ENCODE measurements at regions not wholly inside any gene's neighbourhood (a gene's known extent, or its start where the extent isn't known, plus 50 kb on each side); places are given as distances from the start of the nearest gene placed in this dataset.

DNA sequence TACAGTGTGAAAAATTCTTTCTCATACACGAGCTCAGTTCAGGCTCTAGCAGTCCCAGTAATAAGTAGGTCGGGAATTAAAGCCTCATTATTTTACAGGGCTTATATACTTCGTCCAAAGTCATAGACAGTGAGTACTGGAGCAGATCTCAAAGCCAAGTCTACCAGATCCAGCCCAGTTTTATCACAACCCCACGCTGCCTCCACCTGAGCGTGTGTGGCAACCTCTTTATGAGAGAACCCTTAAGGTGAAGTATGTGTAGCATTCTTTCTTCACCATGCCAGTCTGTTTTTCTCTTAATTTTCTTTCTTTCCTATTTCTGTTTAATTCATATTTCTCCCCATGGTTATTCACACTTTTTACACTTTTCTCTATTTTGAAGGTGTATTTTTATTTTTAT is 574.6 kb upstream of the ARPP21 start:
- ATAC-seq (no peak), DNase-seq (no peak)
- Histone ChIP-seq H3K4me3 (ENCODE audit: low read length) (no peak overlapping the region), H3K9me3 (ENCODE audit: control insufficient read depth in 2 of 3, low read length in 3 of 3) (no peaks in the 10 kb centered on the region), H3K27me3 (ENCODE audit: control insufficient read depth in 2 of 2, insufficient read depth in 2 of 2, low read length in 2 of 2) (no peaks in the 10 kb centered on the region), H3K4me1 (ENCODE audit: control insufficient read depth in 2 of 2, insufficient read depth in 2 of 2, low read length in 2 of 2) (no peaks in the 10 kb centered on the region), H3K36me3 (ENCODE audit: control insufficient read depth in 2 of 3, insufficient read depth in 3 of 3, low read length in 3 of 3) (no peaks in the 10 kb centered on the region), H3K27ac (ENCODE audit: low read depth, low read length) (no peak overlapping the region)
- Mint-ChIP-seq H3K4me1 (no peaks in the 10 kb centered on the region), H3K9me3 (peaks cover 0 to 5% (median 0%) of the 10 kb centered on the region in 11 donors), H3K27me3 (no peaks in the 10 kb centered on the region), H3K27ac (no peak overlapping the region), H3K4me3 (no peak overlapping the region), H3K36me3 (no peaks in the 10 kb centered on the region)
- POLR2A ChIA-PET, result no interaction called here
- CTCF ChIA-PET, result no interaction called here
- intact Hi-C loops (cut with micrococcal nuclease), result no loop called here

- no peak overlapping the region for H3K4me3 ChIP-seq (ENCODE audit: low read length)
- POLR2A ChIA-PET, result no interaction called here
- no peaks in the 10 kb centered on the region for H3K36me3 Mint-ChIP-seq
- H3K27me3 Mint-ChIP-seq, result no peaks in the 10 kb centered on the region
- H3K4me3 Mint-ChIP-seq, result no peak overlapping the region
- no peaks in the 10 kb centered on the region for H3K27me3 ChIP-seq (ENCODE audit: control insufficient read depth in 2 of 2, insufficient read depth in 2 of 2, low read length in 2 of 2)
- H3K27ac Mint-ChIP-seq, result no peak overlapping the region
- no peaks in the 10 kb centered on the region for H3K9me3 ChIP-seq (ENCODE audit: control insufficient read depth in 2 of 3, low read length in 3 of 3)
- ATAC-seq (no peak), DNase-seq (no peak)
- H3K36me3 ChIP-seq (ENCODE audit: control insufficient read depth in 2 of 3, insufficient read depth in 3 of 3, low read length in 3 of 3), result no peaks in the 10 kb centered on the region
- intact Hi-C loops (cut with micrococcal nuclease), result no loop called here
- no peaks in the 10 kb centered on the region for H3K4me1 ChIP-seq (ENCODE audit: control insufficient read depth in 2 of 2, insufficient read depth in 2 of 2, low read length in 2 of 2)
- no peak overlapping the region for H3K27ac ChIP-seq (ENCODE audit: low read depth, low read length)
- CTCF ChIA-PET, result no interaction called here
- no peaks in the 10 kb centered on the region for H3K4me1 Mint-ChIP-seq
- H3K9me3 Mint-ChIP-seq, result peaks cover 0 to 5% (median 0%) of the 10 kb centered on the region in 11 donors
Measured at GRCh38 chr3:35065891-35066290, 573.4 kb upstream of the ARPP21 start.

- no peak overlapping the region for H3K27ac ChIP-seq (ENCODE audit: low read depth, low read length)
- ATAC-seq (no peak), DNase-seq (no peak)
- Mint-ChIP-seq H3K36me3 (no peaks in the 10 kb centered on the region), H3K4me3 (no peak overlapping the region), H3K27me3 (no peaks in the 10 kb centered on the region), H3K27ac (no peak overlapping the region), H3K4me1 (no peaks in the 10 kb centered on the region), H3K9me3 (peaks cover 0 to 5% (median 2%) of the 10 kb centered on the region in 11 donors)
- no peaks in the 10 kb centered on the region for H3K36me3 ChIP-seq (ENCODE audit: control insufficient read depth in 2 of 3, insufficient read depth in 3 of 3, low read length in 3 of 3)
- POLR2A ChIA-PET, result no interaction called here
- no peaks in the 10 kb centered on the region for H3K4me1 ChIP-seq (ENCODE audit: control insufficient read depth in 2 of 2, insufficient read depth in 2 of 2, low read length in 2 of 2)
- H3K4me3 ChIP-seq (ENCODE audit: low read length), result no peak overlapping the region
- H3K27me3 ChIP-seq (ENCODE audit: control insufficient read depth in 2 of 2, insufficient read depth in 2 of 2, low read length in 2 of 2), result no peaks in the 10 kb centered on the region
- intact Hi-C loops (cut with micrococcal nuclease), result no loop called here
- CTCF ChIA-PET, result no interaction called here
- H3K9me3 ChIP-seq (ENCODE audit: control insufficient read depth in 2 of 3, low read length in 3 of 3), result no peaks in the 10 kb centered on the region
Measured at GRCh38 chr3:35067750-35068149, 571.6 kb upstream of the ARPP21 start.

GRCh38 chr3:35070088-35070487 is 569.2 kb upstream of the ARPP21 start:
- POLR2A ChIA-PET, result no interaction called here
- Mint-ChIP-seq H3K9me3 (peaks cover 0 to 5% (median 2%) of the 10 kb centered on the region in 11 donors), H3K4me1 (no peaks in the 10 kb centered on the region), H3K27me3 (peaks cover 0 to 3% (median 0%) of the 10 kb centered on the region in 5 donors), H3K4me3 (no peak overlapping the region), H3K36me3 (no peaks in the 10 kb centered on the region), H3K27ac (no peak overlapping the region)
- intact Hi-C loops (cut with micrococcal nuclease), result no loop called here
- no peak for ATAC-seq
- no peak overlapping the region for H3K4me3 ChIP-seq (ENCODE audit: low read length)
- no peak for DNase-seq
- H3K4me1 ChIP-seq (ENCODE audit: control insufficient read depth in 2 of 2, insufficient read depth in 2 of 2, low read length in 2 of 2), result no peaks in the 10 kb centered on the region
- H3K9me3 ChIP-seq (ENCODE audit: control insufficient read depth in 2 of 3, low read length in 3 of 3), result no peaks in the 10 kb centered on the region
- H3K27me3 ChIP-seq (ENCODE audit: control insufficient read depth in 2 of 2, insufficient read depth in 2 of 2, low read length in 2 of 2), result no peaks in the 10 kb centered on the region
- no peak overlapping the region for H3K27ac ChIP-seq (ENCODE audit: low read depth, low read length)
- CTCF ChIA-PET, result no interaction called here
- no peaks in the 10 kb centered on the region for H3K36me3 ChIP-seq (ENCODE audit: control insufficient read depth in 2 of 3, insufficient read depth in 3 of 3, low read length in 3 of 3)

- no peaks in the 10 kb centered on the region for H3K4me1 Mint-ChIP-seq
- peaks cover 0 to 3% (median 0%) of the 10 kb centered on the region in 5 donors for H3K27me3 Mint-ChIP-seq
- no peaks in the 10 kb centered on the region for H3K36me3 Mint-ChIP-seq
- Histone ChIP-seq H3K27ac (ENCODE audit: low read depth, low read length) (no peak overlapping the region), H3K9me3 (ENCODE audit: control insufficient read depth in 2 of 3, low read length in 3 of 3) (no peaks in the 10 kb centered on the region), H3K4me3 (ENCODE audit: low read length) (no peak overlapping the region), H3K36me3 (ENCODE audit: control insufficient read depth in 2 of 3, insufficient read depth in 3 of 3, low read length in 3 of 3) (no peaks in the 10 kb centered on the region), H3K4me1 (ENCODE audit: control insufficient read depth in 2 of 2, insufficient read depth in 2 of 2, low read length in 2 of 2) (no peaks in the 10 kb centered on the region), H3K27me3 (ENCODE audit: control insufficient read depth in 2 of 2, insufficient read depth in 2 of 2, low read length in 2 of 2) (no peaks in the 10 kb centered on the region)
- DNase-seq, result no peak
- intact Hi-C loops (cut with micrococcal nuclease), result no loop called here
- no peak for ATAC-seq
- ChIA-PET POLR2A (no interaction called here), CTCF (interaction anchor here (0.6 kb wide), 1 partner anchor 754 kb away, joined by 3 read pairs; no protein-coding TSS in a partner anchor)
- H3K27ac Mint-ChIP-seq, result no peak overlapping the region
- H3K4me3 Mint-ChIP-seq, result no peak overlapping the region
- peaks cover 0 to 5% (median 0%) of the 10 kb centered on the region in 11 donors for H3K9me3 Mint-ChIP-seq
Measured at GRCh38 chr3:35071772-35072171, 567.6 kb upstream of the ARPP21 start.

- ATAC-seq (no peak), DNase-seq (no peak)
- Histone ChIP-seq H3K9me3 (ENCODE audit: control insufficient read depth in 2 of 3, low read length in 3 of 3) (no peaks in the 10 kb centered on the region), H3K27ac (ENCODE audit: low read depth, low read length) (no peak overlapping the region), H3K27me3 (ENCODE audit: control insufficient read depth in 2 of 2, insufficient read depth in 2 of 2, low read length in 2 of 2) (no peaks in the 10 kb centered on the region), H3K4me1 (ENCODE audit: control insufficient read depth in 2 of 2, insufficient read depth in 2 of 2, low read length in 2 of 2) (no peaks in the 10 kb centered on the region), H3K36me3 (ENCODE audit: control insufficient read depth in 2 of 3, insufficient read depth in 3 of 3, low read length in 3 of 3) (no peaks in the 10 kb centered on the region), H3K4me3 (ENCODE audit: low read length) (no peak overlapping the region)
- POLR2A ChIA-PET, result no interaction called here
- CTCF ChIA-PET, result no interaction called here
- H3K4me3 Mint-ChIP-seq, result no peak overlapping the region
- no peaks in the 10 kb centered on the region for H3K36me3 Mint-ChIP-seq
- intact Hi-C loops (cut with micrococcal nuclease), result no loop called here
- peaks cover 0 to 5% (median 0%) of the 10 kb centered on the region in 11 donors for H3K9me3 Mint-ChIP-seq
- no peak overlapping the region for H3K27ac Mint-ChIP-seq
- peaks cover 0 to 3% (median 0%) of the 10 kb centered on the region in 5 donors for H3K27me3 Mint-ChIP-seq
- H3K4me1 Mint-ChIP-seq, result no peaks in the 10 kb centered on the region
Measured at GRCh38 chr3:35078780-35079179, 560.5 kb upstream of the ARPP21 start.

DNA sequence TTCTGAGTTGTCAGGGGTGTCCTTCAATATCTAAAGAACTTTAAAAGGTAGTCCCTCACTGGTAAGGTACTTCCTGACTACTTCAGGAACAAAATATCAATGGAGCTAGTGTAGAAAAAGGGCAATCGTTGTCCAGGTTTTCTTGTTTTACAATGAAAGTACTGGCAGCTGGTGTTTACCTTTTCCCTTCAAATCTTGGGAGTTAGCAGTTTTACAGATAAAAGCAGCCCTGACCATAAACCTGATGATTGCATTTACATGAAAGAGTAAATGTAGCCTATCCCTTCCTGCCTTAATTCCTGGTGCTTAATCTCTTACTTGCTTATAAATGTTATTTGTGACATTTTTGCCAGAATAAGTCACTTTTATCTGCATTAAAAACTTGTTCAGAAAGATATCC is 559.9 kb upstream of the ARPP21 start:
- no peaks in the 10 kb centered on the region for H3K36me3 ChIP-seq (ENCODE audit: control insufficient read depth in 2 of 3, insufficient read depth in 3 of 3, low read length in 3 of 3)
- no peaks in the 10 kb centered on the region for H3K36me3 Mint-ChIP-seq
- no peak overlapping the region for H3K4me3 Mint-ChIP-seq
- H3K4me1 Mint-ChIP-seq, result no peaks in the 10 kb centered on the region
- H3K27ac Mint-ChIP-seq, result no peak overlapping the region
- H3K27ac ChIP-seq (ENCODE audit: low read depth, low read length), result no peak overlapping the region
- CTCF ChIA-PET, result no interaction called here
- H3K27me3 Mint-ChIP-seq, result peaks cover 0 to 3% (median 0%) of the 10 kb centered on the region in 5 donors
- DNase-seq, result no peak
- no peak overlapping the region for H3K4me3 ChIP-seq (ENCODE audit: low read length)
- peaks cover 0 to 5% (median 0%) of the 10 kb centered on the region in 11 donors for H3K9me3 Mint-ChIP-seq
- H3K9me3 ChIP-seq (ENCODE audit: control insufficient read depth in 2 of 3, low read length in 3 of 3), result no peaks in the 10 kb centered on the region
- intact Hi-C loops (cut with micrococcal nuclease), result no loop called here
- no peaks in the 10 kb centered on the region for H3K4me1 ChIP-seq (ENCODE audit: control insufficient read depth in 2 of 2, insufficient read depth in 2 of 2, low read length in 2 of 2)
- ATAC-seq, result no peak
- H3K27me3 ChIP-seq (ENCODE audit: control insufficient read depth in 2 of 2, insufficient read depth in 2 of 2, low read length in 2 of 2), result no peaks in the 10 kb centered on the region
- POLR2A ChIA-PET, result no interaction called here

Data from naive thymus-derived CD4-positive, alpha-beta T cell (primary cell).